Hematopoietic multipotent progenitor cell treated with erythropoietin and hydrocortisone succinate and interleukin-3 and kit ligand, for 4 days (in vitro differentiated cells): ENCODE measurements at regions not wholly inside any gene's neighbourhood (a gene's known extent, or its start where the extent isn't known, plus 50 kb on each side); places are given as distances from the start of the nearest gene placed in this dataset.
A peak's percentile ranks its signal among the peaks of the same experiment; 100 is the strongest.
"Not testable (repeated sequence)": the region's sequence is repeated elsewhere in the genome, so short reads cannot be mapped to it uniquely, and the experiment has no call there.

Experiments
- DNase-seq: peaks from one replicate; pipeline ENCODE4 v3.0.0-alpha.2; 2015

DNA sequence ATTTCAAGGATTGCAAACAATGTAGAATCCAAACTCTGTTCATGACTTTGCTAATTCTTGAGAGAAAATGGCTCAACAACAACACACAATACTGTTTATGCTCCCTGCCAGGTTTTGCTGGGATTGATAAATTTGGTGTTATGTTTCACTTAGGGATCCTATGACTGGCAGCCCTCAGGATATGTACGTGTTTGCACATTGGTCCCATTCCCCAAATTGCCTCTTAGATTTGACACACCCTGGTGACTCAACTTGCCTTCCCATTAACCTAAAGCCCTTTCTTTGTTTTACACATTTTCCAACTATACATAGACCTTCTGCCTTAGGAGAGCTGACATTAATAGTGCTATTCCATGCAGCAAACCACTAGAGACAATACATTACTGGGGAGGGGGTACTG, 809.4 kb upstream of the AMELY start:
- DNase-seq = no peak

DNA sequence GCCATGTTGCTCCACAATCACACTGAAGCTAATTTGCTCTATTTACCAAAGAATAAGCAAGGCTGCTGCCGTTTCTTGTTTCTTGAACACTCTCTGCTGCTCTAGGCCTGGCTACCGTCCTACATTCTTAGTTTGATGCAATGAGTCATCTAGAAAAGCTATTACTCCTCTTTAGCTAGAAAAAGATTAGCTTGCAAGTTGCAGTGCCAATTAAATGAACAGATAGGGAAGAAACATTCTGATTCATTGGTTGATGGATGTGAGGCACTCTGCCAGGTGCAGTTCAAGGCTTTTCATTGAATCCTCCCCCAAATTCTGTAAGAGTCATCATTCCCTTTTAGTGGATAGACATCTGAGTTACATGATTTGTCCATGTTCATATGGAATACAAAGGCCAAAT, 807.7 kb upstream of the AMELY start:
- no peak for DNase-seq

DNA sequence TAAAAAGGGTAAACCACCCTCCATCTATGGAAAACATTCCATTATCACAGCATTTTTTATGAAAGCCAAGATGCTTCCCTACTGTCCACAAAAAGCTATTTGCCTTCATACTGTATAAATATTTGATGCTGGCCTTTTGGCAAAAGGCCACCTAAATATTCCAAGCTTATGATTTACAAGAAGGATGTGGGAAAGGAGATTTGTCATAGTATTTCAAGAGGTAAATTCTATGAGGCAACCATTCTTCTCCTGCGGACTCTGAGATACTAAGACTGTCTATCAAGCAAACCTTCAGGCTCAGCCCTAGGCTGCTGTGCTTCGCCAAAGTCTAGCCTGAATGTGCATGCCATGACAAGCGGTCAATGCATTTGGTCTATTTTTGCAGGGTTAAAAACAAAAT, 807.1 kb upstream of the AMELY start:
- DNase-seq = no peak

DNA sequence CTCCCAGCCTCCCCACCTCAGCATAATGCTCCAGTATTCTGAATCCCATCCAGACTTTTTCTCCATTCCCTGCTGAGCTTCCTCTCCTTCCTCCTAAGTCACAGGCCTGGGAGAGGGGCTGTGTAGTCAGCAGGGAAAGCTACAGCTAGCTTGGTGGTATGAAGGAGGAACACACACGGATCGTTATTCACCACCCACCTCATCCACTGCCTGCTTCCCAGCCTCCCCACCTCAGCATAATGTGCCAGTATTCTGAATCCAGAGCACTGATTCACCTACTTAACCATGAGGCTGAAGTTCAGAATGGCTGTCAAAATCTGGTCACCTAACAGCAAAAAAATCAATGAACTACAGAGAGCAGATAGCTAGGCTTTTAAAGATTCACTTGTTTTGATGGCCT, 806.6 kb upstream of the AMELY start:
- DNase-seq = no peak

DNA sequence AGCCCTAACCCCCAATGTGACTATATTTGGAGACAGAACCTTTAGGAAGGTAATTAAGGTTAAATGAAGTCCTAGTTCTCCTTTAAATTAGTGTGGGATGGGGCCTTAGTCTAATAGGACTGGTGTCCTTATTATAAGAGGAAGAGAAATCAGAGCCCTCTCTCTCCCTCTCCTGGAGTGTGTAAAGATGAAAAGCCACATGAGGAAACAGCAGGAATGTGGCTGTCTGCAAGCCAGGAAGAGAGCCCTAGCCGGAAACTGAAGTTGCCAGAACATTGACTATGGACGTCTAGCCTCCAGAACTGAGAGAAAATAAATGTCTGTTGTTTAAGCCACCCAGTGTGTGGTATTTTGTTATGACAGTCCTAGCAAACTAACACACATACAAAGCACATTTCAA, 802.9 kb upstream of the AMELY start:
- DNase-seq = no peak

DNA sequence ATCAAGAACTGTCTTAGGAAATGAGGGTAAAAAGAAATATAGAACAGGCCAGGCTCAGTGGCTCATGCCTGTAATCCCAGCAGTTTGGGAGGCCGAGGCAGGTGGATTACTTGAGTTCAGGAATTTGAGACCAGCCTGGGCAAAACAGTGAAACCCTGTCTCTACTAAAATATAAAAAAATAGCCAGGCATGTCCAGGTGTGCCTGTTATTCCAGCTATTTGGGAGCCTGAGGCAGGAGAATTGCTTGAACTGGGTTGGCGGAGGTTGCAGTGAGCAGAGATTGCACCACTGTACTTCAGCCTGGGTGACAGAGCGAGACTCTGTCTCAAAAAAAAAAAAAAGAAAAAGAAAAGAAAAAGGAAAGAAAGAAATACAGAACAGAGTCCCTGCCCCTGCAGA, 802.2 kb upstream of the AMELY start:
- DNase-seq = not testable (repeated sequence)

DNA sequence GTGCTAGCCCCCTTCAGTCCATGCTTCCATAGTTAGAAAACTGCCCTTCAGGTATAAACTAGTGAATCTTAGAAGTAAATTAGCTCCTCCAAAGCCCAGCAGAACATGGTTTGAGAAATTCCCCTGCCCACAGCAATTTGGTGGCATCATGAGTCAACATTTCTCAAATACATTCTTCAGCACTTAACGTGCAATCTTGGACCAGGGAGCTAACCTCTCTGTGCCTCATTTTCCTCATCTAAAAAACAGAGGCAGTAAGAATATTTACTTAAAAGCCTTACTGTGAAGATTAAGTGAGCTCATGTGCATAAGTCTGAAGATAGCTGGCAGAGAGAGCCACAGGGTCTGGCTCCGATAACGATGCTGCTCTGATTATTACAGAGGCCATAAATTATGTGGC, 800.7 kb upstream of the AMELY start:
- no peak for DNase-seq

DNA sequence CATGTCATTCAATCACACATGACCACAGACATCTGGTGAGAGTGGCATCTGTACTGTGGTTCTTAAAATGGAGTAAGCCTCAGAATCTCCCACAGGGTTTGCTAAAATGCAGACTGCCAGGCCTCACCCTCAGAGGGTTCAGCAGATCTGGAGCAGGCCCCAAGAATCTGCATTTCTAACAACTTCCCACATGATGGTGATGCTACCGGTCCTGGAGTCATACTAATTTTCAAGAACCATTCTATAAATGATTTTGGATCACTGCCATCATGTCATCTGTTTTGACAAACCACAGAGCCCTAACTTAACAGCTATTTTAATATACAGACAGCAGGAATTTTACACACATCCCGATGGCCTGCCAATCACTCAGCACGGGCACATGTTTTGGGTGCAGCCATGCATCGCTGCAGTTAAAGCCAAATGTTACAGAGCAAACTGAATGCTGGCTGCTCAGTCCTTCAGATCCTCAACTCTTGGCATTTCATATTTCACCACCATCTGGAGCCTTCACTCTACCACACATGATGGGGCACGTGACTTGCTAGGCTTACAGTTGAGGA, 792.1 kb upstream of the AMELY start:
- DNase-seq = no peak

DNA sequence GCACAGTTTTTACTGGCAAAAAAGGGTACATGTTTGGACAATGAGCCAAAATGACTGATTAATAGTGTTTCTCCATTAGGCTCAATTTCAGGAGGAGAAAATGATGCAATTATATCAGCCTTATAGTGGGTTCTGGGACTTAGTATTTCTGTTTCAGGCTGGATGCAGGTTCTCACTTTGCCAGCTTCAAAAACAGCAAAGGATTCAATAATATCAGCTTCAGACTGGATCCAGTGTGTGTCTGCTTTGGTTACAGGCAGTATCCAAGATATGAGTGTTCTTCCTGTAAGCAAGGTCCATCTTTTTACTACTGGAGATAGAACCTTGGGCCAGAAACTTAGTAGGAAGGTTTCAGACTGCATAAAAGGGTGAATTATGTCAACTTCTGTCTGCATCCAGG, 790.9 kb upstream of the AMELY start:
- DNase-seq = no peak

DNA sequence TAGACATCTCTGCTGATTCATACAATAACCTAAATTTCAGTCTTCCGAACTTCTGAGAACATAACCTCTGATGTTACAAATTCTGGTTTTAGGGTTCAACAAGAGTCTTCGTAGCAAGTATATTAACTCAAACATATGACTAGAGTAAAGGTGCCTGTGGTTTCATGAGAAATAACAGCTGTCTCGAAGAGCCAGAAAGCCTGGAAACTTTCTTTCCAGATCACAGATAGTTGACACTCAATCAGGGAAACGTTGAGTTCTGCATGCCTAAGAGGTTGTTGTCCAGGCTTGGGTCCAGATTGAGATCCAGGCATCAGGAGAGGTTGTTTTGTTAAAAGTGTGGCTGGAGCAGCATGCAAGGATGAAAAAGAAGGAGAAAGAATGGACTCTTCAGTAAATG, 790.1 kb upstream of the AMELY start:
- DNase-seq = no peak

DNA sequence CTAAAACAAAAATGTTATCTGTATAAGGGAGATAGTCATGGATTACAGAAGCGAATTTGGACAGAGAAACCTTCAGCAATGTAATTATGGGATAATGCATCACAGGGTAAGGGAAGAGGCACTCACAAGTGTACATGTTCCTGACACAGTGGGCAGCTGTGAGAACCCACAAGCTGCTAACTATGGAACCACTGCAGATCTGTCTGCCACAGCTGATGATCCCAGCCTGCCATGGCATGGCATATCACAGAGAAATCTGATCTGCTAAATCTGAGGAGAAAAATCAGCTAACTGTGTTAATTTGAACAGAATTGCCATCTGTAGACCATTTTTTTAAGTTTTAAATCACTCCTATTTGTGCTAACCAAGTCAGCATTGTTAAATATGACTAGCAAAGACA, 786.0 kb upstream of the AMELY start:
- DNase-seq = no peak

DNA sequence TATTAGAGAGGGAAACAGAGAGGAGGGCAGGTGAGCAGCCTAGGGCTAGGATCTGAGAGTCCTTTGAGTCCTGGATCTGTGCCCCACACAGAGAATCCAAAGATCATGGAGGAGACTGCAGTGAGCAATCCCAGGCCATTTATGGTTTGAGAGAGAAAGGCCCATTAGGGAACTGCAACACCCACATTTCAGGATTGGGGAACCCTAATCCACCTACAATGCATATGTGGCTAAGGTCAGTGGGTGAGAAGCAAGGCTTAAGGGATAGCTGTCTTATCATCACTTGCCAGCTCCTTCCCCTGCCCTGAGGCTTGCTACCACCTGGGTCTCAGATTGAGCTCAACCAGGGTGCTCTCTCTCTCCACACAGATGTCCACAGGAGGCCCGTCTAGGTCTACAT, 781.1 kb upstream of the AMELY start:
- no peak for DNase-seq

DNA sequence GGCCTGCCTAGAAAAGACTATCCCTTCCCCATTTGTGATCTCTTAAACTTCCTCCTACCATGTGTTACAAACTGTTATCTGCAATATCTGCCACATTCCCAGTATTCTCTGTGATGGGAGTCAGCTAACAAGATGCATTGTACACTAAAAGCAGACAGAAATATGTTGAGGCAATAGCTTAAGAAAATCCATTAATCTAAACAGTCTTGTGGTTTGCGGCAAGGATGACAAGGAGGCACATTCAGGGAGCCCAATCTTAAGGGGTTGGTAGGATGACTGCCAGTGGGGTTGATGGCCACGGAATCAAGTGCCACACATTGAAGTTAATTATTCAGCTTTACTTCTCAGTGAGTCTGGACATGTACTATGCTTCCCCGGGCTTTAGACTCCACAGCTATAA, 775.5 kb upstream of the AMELY start:
- DNase-seq = peak; percentile 18

DNA sequence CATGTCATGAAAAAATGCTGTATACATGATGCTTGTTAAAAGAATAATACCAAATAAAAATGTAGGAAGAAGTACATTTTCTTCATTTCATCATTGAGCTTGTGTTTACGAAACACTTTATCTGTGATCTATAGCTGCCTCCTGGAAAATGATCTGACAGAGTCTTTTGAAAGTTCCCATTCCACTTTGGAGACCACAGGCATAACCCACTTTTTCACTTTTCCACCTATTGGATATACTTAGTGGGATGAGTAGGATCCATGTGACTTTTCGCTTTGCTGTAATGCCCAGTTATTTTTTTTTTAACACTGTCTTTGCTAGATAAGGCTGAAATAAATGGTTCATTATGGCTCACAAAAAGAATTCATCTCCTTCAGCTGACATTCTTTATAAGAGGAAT, 773.0 kb upstream of the AMELY start:
- no peak for DNase-seq

DNA sequence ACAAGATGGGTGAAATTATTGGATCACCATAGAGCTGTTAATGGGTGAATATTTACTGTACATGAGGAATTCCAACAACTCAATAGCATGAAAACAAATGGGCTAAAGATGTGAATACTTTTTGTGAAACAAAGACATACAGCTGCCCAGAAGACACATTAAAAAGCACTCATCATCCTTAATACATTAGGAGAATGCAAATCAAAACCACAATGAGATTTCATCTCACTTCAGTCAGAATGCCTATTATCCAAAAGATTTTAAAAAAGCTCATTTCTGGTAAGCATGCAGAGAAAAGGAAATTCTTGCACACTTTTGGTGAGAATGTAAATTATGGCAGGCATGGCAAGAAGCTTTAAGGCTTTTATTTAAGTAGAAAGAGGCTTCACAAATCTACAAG, 770.8 kb upstream of the AMELY start:
- DNase-seq = no peak

DNA sequence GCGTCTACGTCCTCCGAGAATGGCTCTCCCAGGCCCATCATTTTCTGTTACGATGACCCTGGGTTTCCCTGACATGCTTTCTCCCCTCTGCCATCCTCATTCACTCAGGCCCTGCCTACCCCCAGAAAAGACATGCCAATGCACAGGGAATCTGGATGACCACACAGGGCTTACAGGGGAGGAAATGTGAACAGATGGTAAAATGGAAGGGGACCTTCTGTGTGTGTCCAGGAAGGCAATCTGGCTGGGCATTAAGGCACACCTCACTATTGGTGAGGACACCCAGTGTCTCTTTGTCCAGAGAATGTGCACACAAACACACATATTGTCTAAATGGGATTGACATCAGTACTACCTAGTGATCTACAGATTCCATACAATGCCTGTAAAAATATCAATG, 769.9 kb upstream of the AMELY start:
- DNase-seq = no peak

DNA sequence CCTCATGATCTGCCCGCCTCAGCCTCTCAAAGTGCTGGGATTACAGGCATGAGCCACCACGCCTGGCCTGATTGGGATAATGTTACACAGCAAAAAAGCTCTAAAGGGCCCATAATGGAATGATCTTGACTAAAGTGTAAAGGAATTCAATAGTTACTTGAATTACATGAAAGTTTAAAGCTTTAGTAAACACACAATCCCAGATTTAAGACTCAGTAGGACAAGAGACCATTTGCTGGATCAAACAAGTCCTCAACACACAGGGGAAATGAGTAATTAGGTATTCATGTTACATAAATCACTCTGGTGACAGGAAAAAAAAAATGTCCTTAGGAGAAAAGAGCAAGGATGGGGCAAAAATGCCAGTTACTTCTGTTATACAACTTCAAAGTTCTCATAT, 762.9 kb upstream of the AMELY start:
- DNase-seq = no peak

DNA sequence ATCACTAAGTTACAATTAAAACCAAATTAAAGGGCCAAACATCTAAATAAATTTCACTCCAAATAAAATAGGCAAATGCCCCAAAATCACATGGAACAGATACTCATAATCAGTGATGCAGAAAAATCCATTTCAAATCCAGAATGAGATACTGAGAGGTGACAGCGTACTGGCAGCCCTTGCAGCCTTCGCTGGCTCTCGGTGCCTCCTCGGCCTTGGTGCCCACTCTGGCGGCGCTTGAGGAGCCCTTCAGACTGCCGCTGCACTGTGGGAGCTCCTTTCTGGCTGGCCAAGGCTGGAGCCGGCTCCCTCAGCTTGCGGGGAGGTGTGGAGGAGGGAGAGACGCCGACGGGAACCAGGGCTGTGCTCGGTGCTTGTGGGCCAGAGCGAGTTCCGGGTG, 761.2 kb upstream of the AMELY start:
- DNase-seq = no peak

DNA sequence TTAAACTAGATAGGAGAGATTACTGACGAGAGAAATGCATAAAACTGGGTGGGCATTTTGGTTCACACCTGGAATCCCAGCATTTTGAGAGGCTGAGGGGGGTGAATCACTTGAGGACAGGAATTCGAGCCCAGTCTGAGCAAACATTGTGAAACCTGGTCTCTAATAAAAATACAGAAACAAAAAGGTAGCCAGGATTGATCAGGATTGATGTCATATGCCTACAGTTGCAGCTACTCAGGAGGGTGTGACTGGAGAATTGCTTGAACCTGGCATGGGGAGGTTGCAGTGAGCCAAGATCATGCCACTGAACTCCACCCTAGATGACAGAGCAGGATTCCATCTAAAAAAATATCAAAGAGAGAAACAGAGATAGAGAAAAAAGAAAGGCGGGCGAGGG, 751.7 kb upstream of the AMELY start:
- DNase-seq = no peak

DNA sequence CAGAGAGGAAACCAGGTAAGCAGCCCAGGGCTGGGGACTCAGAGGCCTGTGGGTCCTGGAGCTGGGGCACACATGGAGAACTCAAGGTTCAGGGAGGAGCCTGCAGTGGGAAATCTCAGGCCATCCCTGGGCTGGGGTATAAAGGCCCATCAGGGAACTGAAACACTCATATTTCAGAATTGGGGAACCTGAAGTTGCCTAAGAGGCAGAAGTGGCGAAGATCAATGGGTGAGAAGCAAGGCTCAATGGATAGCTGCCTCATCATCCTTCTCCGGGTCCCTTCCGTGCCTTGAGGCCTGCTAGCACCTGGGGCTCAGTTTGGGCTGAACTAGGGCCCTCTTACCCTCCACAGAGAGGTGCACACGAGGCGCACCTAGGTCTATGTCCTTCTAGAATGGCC, 747.5 kb upstream of the AMELY start:
- DNase-seq = no peak

DNA sequence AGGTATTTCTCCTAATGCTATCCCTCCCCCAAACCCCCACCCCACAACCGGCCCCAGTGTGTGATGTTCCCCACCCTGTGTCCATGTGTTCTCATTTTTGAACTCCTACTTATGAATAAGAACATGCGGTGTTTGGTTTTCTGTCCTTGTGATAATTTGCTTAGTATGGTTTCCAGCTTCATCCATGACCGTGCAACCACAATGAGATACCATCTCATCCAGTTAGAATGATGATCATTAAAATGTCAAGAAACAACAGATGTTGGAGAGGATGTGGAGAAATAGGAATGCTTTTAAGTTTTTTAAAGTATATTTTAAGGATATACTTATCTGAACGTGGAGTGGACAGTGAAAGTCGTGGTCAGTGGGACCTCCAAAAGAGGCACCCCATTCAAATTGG, 745.0 kb upstream of the AMELY start:
- no peak for DNase-seq

DNA sequence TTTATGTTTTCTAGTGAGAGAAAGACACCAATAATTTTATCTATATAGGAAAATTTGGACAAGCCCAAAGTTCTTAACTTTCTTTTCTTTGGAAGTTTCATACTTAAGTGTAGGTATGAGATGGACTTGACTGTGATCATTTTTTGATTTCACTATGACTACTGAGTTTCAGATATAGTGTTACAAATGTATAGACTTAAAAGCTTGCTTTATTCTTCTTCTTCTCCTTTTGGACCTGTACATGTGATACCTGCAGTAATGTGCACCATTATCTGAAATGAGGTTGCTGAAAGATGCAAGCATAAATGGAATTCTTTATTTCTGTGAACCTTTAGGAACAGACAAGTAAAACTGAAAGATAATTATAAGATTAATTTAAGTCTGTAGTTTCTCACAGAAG, 743.4 kb upstream of the AMELY start:
- DNase-seq = no peak

DNA sequence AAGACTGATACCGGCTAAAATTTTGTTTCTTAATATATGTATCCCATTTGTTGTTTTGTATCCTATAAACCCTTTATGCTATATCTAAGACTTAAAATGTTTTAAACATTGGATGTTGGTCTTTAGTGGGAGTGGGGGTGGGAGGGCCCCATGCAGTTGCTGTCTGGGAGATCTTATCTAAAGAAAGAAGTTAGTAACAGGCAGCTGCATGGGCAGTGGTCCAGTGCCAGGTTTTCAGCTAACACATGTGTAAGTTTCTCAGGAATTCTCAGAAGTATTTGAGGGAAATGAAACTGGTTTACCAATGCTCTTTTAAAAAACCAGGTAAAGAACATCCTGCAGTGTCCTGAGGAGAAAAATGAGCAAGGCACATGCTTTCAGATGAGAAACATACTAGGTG, 738.3 kb upstream of the AMELY start:
- not testable (repeated sequence) for DNase-seq
